A549 (cell line): ENCODE measurements at regions not wholly inside any gene's neighbourhood (a gene's known extent, or its start where the extent isn't known, plus 50 kb on each side); places are given as distances from the start of the nearest gene placed in this dataset.

Experiments
- ATAC-seq, 2 experiments: fragments of 200-7000 bp in 1 of 2; fragments of >200 bp in 1 of 2; cut with Nextera tagmentation in 1 of 2; cut with Tn5 transposase in 1 of 2; 3 replicates each; pipeline versions ENCODE4 v1.8.0 to v1.9.1; 2018 to 2020; ENCODE audit warnings: mild to moderate bottlenecking in 1 of 2, moderate library complexity in 1 of 2
- CTCF ChIA-PET: fragments of 300-600 bp; sonication (Branson Sonifier 250); formaldehyde crosslinking; extraction: SDS; loops from one replicate; lab custom pipeline; 2021; ENCODE audit warnings: antibody characterized with exemption, inconsistent platforms; lab: Yijun Ruan, JAX
- POLR2A ChIA-PET: fragments of 350-600 bp; formaldehyde crosslinking; extraction: SDS; loops from one replicate; lab custom pipeline; 2021; ENCODE audit warnings: antibody characterized with exemption, inconsistent platforms; lab: Yijun Ruan, JAX
- DNase-seq, 2 experiments: peaks; one replicate each; pipeline versions ENCODE4 v3.0.0 to v3.0.0-alpha.2; 2011 to 2016; ENCODE audit warnings: low read depth in 1 of 2, low spot score in 1 of 2
- FAIRE-seq: peaks from 2 replicates; lab custom pipeline; 2011; peaks lifted over from hg19 to GRCh38; lab: Jason Lieb, UNC
- H3K27ac ChIP-seq, 2 experiments: fragments of >200 bp; sonication (Bioruptor Twin); formaldehyde crosslinking; 3 replicates each; pipeline ENCODE4 v1.5.1; 2016 to 2017
- H3K4me1 ChIP-seq: fragments of >200 bp; sonication (Bioruptor Twin); formaldehyde crosslinking; 3 replicates; pipeline ENCODE4 v1.6.1; 2016
- H3K4me2 ChIP-seq: fragments of >200 bp; sonication (Bioruptor Twin); formaldehyde crosslinking; 3 replicates; pipeline ENCODE4 v1.6.1; 2016
- H3K4me3 ChIP-seq: fragments of >200 bp; sonication (Bioruptor Twin); formaldehyde crosslinking; 3 replicates; pipeline ENCODE4 v1.5.1; 2016
- H3K9me3 ChIP-seq: fragments of >200 bp; sonication (Bioruptor Twin); formaldehyde crosslinking; 3 replicates; pipeline ENCODE4 v1.6.1; 2016
- ATOH8 ChIP-seq: fragments of 250-450 bp; sonication (Bioruptor Pico); IDR thresholded peaks from 2 replicates; pipeline ENCODE4 v1.5.0; 2020; ENCODE audit warnings: low read depth, mild to moderate bottlenecking, moderate library complexity
- CHD2 ChIP-seq: fragments of 150-350 bp; IDR thresholded peaks from 2 replicates; pipeline ENCODE4 v1.6.1; 2014; ENCODE audit warnings: low read length; ENCODE audit not compliant: partially characterized antibody
- CHD4 ChIP-seq: fragments of 200-600 bp; sonication (generic); IDR thresholded peaks from 2 replicates; pipeline ENCODE4 v1.6.1; 2016; ENCODE audit warnings: antibody characterized with exemption, mild to moderate bottlenecking, borderline replicate concordance
- EHF ChIP-seq: fragments of 250-450 bp; sonication (Bioruptor Pico); IDR thresholded peaks from 2 replicates; pipeline ENCODE4 v1.5.0; 2020; ENCODE audit warnings: mild to moderate bottlenecking
- ESRRA ChIP-seq: fragments of 150-350 bp; IDR thresholded peaks from 2 replicates; pipeline ENCODE4 v1.6.1; 2014; ENCODE audit warnings: mild to moderate bottlenecking, low read length, borderline replicate concordance
- FOSL2 ChIP-seq, 2 experiments: fragments of 450-650 bp in 1 of 2; fragments of >200 bp in 1 of 2; sonication (Bioruptor Twin) in 1 of 2; formaldehyde crosslinking; IDR thresholded peaks; 2 replicates each; pipeline versions ENCODE4 v1.5.0 to v1.6.1; 2016 to 2020; ENCODE audit warnings: mild to moderate bottlenecking in 1 of 2, moderate library complexity in 1 of 2
- GATA3 ChIP-seq: IDR thresholded peaks from 2 replicates; pipeline ENCODE4 v1.6.1; 2012; ENCODE audit warnings: borderline replicate concordance
- HDAC2 ChIP-seq: fragments of 200-600 bp; sonication (generic); IDR thresholded peaks from 2 replicates; pipeline ENCODE4 v1.6.1; 2016
- HEYL ChIP-seq: fragments of 250-450 bp; sonication (Bioruptor Pico); IDR thresholded peaks from 2 replicates; pipeline ENCODE4 v1.8.0; 2021; ENCODE audit warnings: mild to moderate bottlenecking, moderate library complexity
- HMGXB4 ChIP-seq: fragments of 250-450 bp; sonication (Bioruptor Pico); IDR thresholded peaks from 2 replicates; pipeline ENCODE4 v1.5.0; 2021; ENCODE audit warnings: mild to moderate bottlenecking, moderate library complexity, borderline replicate concordance
- HOXB13 ChIP-seq: fragments of 250-450 bp; sonication (Bioruptor Pico); IDR thresholded peaks from 2 replicates; pipeline ENCODE4 v1.5.0; 2020; ENCODE audit warnings: low read depth, mild to moderate bottlenecking, moderate library complexity
- JUN ChIP-seq, 2 experiments: fragments of >200 bp; sonication (Bioruptor Twin); formaldehyde crosslinking; IDR thresholded peaks; 2 replicates in 1 of 2; 3 replicates in 1 of 2; pipeline ENCODE4 v1.6.1; 2016 to 2017
- JUNB ChIP-seq: fragments of >200 bp; sonication (Bioruptor Twin); formaldehyde crosslinking; IDR thresholded peaks from 2 replicates; pipeline ENCODE4 v1.6.1; 2016
- MAFK ChIP-seq: fragments of 450-650 bp; IDR thresholded peaks from 2 replicates; pipeline ENCODE4 v1.6.1; 2014; ENCODE audit not compliant: partially characterized antibody
- MAZ ChIP-seq: fragments of 150-350 bp; IDR thresholded peaks from 2 replicates; pipeline ENCODE4 v1.6.1; 2014; ENCODE audit warnings: antibody characterized with exemption, low read depth, low read length, borderline replicate concordance
- NPAS2 ChIP-seq: fragments of 250-450 bp; sonication (Bioruptor Pico); IDR thresholded peaks from 2 replicates; pipeline ENCODE4 v1.8.0; 2022; ENCODE audit warnings: mild to moderate bottlenecking, moderate library complexity, borderline replicate concordance
- POLR2A ChIP-seq: IDR thresholded peaks from 2 replicates; pipeline ENCODE4 v1.6.1; 2012; ENCODE audit warnings: mild to moderate bottlenecking, low read length
- RARB ChIP-seq: fragments of 250-450 bp; sonication (Bioruptor Pico); IDR thresholded peaks from 2 replicates; pipeline ENCODE4 v1.8.0; 2021; ENCODE audit warnings: mild to moderate bottlenecking, moderate library complexity
- RFX5 ChIP-seq: fragments of 450-650 bp; IDR thresholded peaks from 2 replicates; pipeline ENCODE4 v1.7.1; 2014; ENCODE audit warnings: antibody characterized with exemption, mild to moderate bottlenecking, moderate library complexity
- SMC3 ChIP-seq: fragments of >200 bp; sonication (Bioruptor Twin); formaldehyde crosslinking; IDR thresholded peaks from 3 replicates; pipeline ENCODE4 v1.6.1; 2018; ENCODE audit warnings: inconsistent platforms
- SREBF2 ChIP-seq: fragments of 450-650 bp; IDR thresholded peaks from 2 replicates; pipeline ENCODE4 v1.6.1; 2014; ENCODE audit warnings: mild to moderate bottlenecking, moderate library complexity
- TP53 ChIP-seq: fragments of 250-450 bp; sonication (Bioruptor Pico); IDR thresholded peaks from 2 replicates; pipeline ENCODE4 v1.5.0; 2021; ENCODE audit warnings: mild to moderate bottlenecking, moderate library complexity
- ZC3H11A ChIP-seq: fragments of 450-650 bp; IDR thresholded peaks from 2 replicates; pipeline ENCODE4 v1.6.1; 2014; ENCODE audit warnings: antibody characterized with exemption, mild to moderate bottlenecking
- ZNF302 ChIP-seq: fragments of 250-450 bp; sonication (Bioruptor Pico); IDR thresholded peaks from 2 replicates; pipeline ENCODE4 v1.9.0; 2021; ENCODE audit warnings: inconsistent platforms, mild to moderate bottlenecking, moderate library complexity
- WGBS: methylation state at CpG from one replicate; pipeline ENCODE4 v1.1.6; 2017; ENCODE audit errors: missing lambda C conversion rate; 5-methylcytosine and 5-hydroxymethylcytosine counted together

- no peak for TF ChIP-seq ESRRA
- no peak for TF ChIP-seq RFX5
- no peak for TF ChIP-seq SREBF2
- no peak for TF ChIP-seq HOXB13
- TF ChIP-seq TP53 (CRISPR knock-in tag), result no peak
- no peak for TF ChIP-seq RARB (CRISPR knock-in tag)
- no peak for TF ChIP-seq CHD2
- TF ChIP-seq ATOH8, result no peak
- no peak overlapping the region for H3K4me2 ChIP-seq
- ChIA-PET CTCF (interaction anchor here (1.1 kb wide), 1 partner anchor 15 kb away, joined by 3 read pairs; no protein-coding TSS in a partner anchor), POLR2A (no interaction called here)
- H3K4me1 ChIP-seq, result no peaks in the 10 kb centered on the region
- H3K9me3 ChIP-seq, result no peaks in the 10 kb centered on the region
- ATAC-seq (no peak), DNase-seq (no peak), FAIRE-seq (no peak)
- 83% methylated on average over 1 of the region's 4 CpGs for WGBS
- no peak overlapping the region for H3K27ac ChIP-seq
- no peak overlapping the region for H3K4me3 ChIP-seq
Observed at GRCh38 chr2:139891636-139892035, 1111.4 kb upstream of the NXPH2 start.

- H3K4me3 ChIP-seq, result no peak overlapping the region
- ATAC-seq, result no peak
- no peak overlapping the region for H3K27ac ChIP-seq
- no peak overlapping the region for H3K4me2 ChIP-seq
- WGBS, result 0% methylated on average over 2 of the region's 2 CpGs
- no peak for DNase-seq
- ChIA-PET CTCF (no interaction called here), POLR2A (no interaction called here)
- FAIRE-seq, result no peak
- no peaks in the 10 kb centered on the region for H3K9me3 ChIP-seq
- H3K4me1 ChIP-seq, result no peaks in the 10 kb centered on the region
- TF ChIP-seq CHD2, result no peak
Observed at GRCh38 chr2:139885921-139886498, 1105.8 kb upstream of the NXPH2 start.

GRCh38 chr2:139876964-139877363, 1096.8 kb upstream of the NXPH2 start:
- FAIRE-seq, result no peak
- POLR2A ChIA-PET, result no interaction called here

GRCh38 chr2:139876321-139876720, 1096.1 kb upstream of the NXPH2 start:
- DNase-seq, result no peak
- no peak overlapping the region for H3K27ac ChIP-seq
- WGBS, result 25% methylated on average over 2 of the region's 2 CpGs

More at GRCh38 chr2:139876964-139877363, 1096.8 kb upstream of the NXPH2 start:
- 15% methylated on average over 3 of the region's 3 CpGs for WGBS
- TF ChIP-seq HEYL, result no peak
- no peak for TF ChIP-seq CHD2
- Histone ChIP-seq H3K9me3 (no peaks in the 10 kb centered on the region), H3K4me2 (no peak overlapping the region), H3K27ac (no peak overlapping the region), H3K4me1 (no peaks in the 10 kb centered on the region), H3K4me3 (no peak overlapping the region)
- ATAC-seq (no peak), DNase-seq (no peak)
- CTCF ChIA-PET, result no interaction called here

More at GRCh38 chr2:139876321-139876720, 1096.1 kb upstream of the NXPH2 start:
- H3K9me3 ChIP-seq, result no peaks in the 10 kb centered on the region
- POLR2A ChIA-PET, result no interaction called here
- no peak for ATAC-seq
- H3K4me3 ChIP-seq, result no peak overlapping the region
- FAIRE-seq, result no peak
- CTCF ChIA-PET, result interaction anchor here (0.7 kb wide), 1 partner anchor 15 kb away, joined by 3 read pairs; no protein-coding TSS in a partner anchor
- TF ChIP-seq ATOH8 (no peak), POLR2A (no peak), CHD4 (no peak), TP53 (CRISPR knock-in tag) (no peak), SMC3 (no peak), NPAS2 (CRISPR knock-in tag) (no peak), HOXB13 (no peak), HMGXB4 (CRISPR knock-in tag) (no peak), HDAC2 (no peak), EHF (CRISPR knock-in tag) (no peak), ZNF302 (CRISPR knock-in tag) (no peak), JUN (IDR thresholded peaks at IDR 0.05) (no peak), FOSL2 (IDR thresholded peaks at IDR 0.05) (no peak), FOSL2 (CRISPR knock-in tag; IDR thresholded peaks at IDR 0.05) (no peak), ZC3H11A (no peak), MAZ (no peak), JUNB (no peak), MAFK (no peak), GATA3 (no peak)
- H3K4me2 ChIP-seq, result no peak overlapping the region
- no peaks in the 10 kb centered on the region for H3K4me1 ChIP-seq
